ENCODE measurements at regions not wholly inside any gene's neighbourhood (a gene's known extent, or its start where the extent isn't known, plus 50 kb on each side); places are given as distances from the start of the nearest gene placed in this dataset.

DNA sequence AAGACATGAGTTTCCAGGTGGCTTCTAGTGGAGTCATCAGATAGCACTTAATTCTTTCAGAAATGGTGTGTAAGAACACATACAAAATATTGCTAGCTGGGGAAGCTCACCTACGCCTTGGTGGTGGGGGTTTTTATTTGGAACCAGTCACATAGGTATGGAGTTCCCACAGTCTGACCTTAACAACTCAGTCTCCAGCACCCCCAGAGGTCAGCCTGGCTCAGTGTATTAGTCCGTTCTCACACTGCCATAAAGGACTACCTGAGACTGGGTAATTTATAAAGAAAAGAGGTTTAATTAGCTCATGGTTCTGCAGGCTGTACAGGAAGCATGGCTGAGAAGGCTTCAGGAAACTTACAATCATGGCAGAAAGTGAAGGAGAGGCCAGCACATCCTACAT lies 317.5 kb upstream of the ZC3H12C start:
- WGBS (ENCODE audit: low lambda C conversion rate): 0% methylated on average over 2 of the region's 2 CpGs
- Histone ChIP-seq H4K20me1 (ENCODE audit: insufficient read depth, low read length) (no peaks in the 10 kb centered on the region), H3K4me2 (ENCODE audit: low read depth, low read length) (no peak overlapping the region), H3K27ac (ENCODE audit: extremely low read length, insufficient read depth, low read length) (no peak overlapping the region), H3K36me3 (replicated peaks in 1 of 2; ENCODE audit: control insufficient read depth in 1 of 2, insufficient read depth in 2 of 2, low read length in 2 of 2) (no peaks in the 10 kb centered on the region), H3K4me1 (ENCODE audit: insufficient read depth, low read length) (no peaks in the 10 kb centered on the region), H3K79me2 (ENCODE audit: insufficient read depth, low read length) (no peaks in the 10 kb centered on the region), H3K27me3 (ENCODE audit: control insufficient read depth in 1 of 2, insufficient read depth in 2 of 2, low read length in 2 of 2) (0 out of 5 replicates have a peak, but pooled peaks cover 0 to 3% of the 10 kb centered on the region in 2 experiments), H3K4me3 (replicated peaks in 1 of 3; ENCODE audit: insufficient read depth in 1 of 3, low read depth in 2 of 3, low read length in 3 of 3) (no peak overlapping the region), H2AFZ (ENCODE audit: low read length) (no peak overlapping the region), H3K9ac (ENCODE audit: insufficient read depth, low read depth, low read length) (no peak overlapping the region), H3K9me3 (ENCODE audit: low read length) (no peaks in the 10 kb centered on the region)
- no TSS peak for BruUV-seq (replicated peaks)
- POLR2A ChIA-PET: no interaction called here
- intact Hi-C loops (cut with micrococcal nuclease; ENCODE audit: unreplicated experiment) (no loop called here), in situ Hi-C loops (cut with HindIII; ENCODE audit: extremely low pct_ligation_motif_present, low pct_unique_long_range_greater_than_20kb) (no loop called here)
- CTCF ChIA-PET (ENCODE audit: low intra/inter-chr PET ratio, low total read pairs): no interaction called here
- DNase-seq (ENCODE audit: low spot score) (no peak), FAIRE-seq (no peak), ATAC-seq (no peak)
- no peak for TF ChIP-seq ZNF432 (CRISPR knock-in tag; IDR thresholded peaks at IDR 0.05; ENCODE audit: borderline replicate concordance)
- no peak for TF ChIP-seq ZNF550 (CRISPR knock-in tag; IDR thresholded peaks at IDR 0.05; ENCODE audit: borderline replicate concordance)
- TF ChIP-seq ZNF766 (CRISPR knock-in tag; IDR thresholded peaks at IDR 0.05; ENCODE audit: borderline replicate concordance): no peak
- no peak for TF ChIP-seq RARG (CRISPR knock-in tag; IDR thresholded peaks at IDR 0.05; ENCODE audit: low read depth)
- TF ChIP-seq JUND (CRISPR knock-in tag; IDR thresholded peaks at IDR 0.05): no peak
- TF ChIP-seq ZBTB38 (CRISPR knock-in tag; IDR thresholded peaks at IDR 0.05): no peak
- TF ChIP-seq NFIC (IDR thresholded peaks at IDR 0.05; ENCODE audit: low read length): no peak
- no peak for TF ChIP-seq ZNF260 (CRISPR knock-in tag; IDR thresholded peaks at IDR 0.05; ENCODE audit: borderline replicate concordance, low read depth)
- TF ChIP-seq SOX6 (IDR thresholded peaks at IDR 0.05): no peak
- no peak for TF ChIP-seq SOX6 (CRISPR knock-in tag; IDR thresholded peaks at IDR 0.05)
- no peak for TF ChIP-seq IRF9 (CRISPR knock-in tag; IDR thresholded peaks at IDR 0.05; ENCODE audit: borderline replicate concordance)
- TF ChIP-seq ZBTB40 (IDR thresholded peaks at IDR 0.05): no peak
- no peak for TF ChIP-seq ZBTB40 (CRISPR knock-in tag; IDR thresholded peaks at IDR 0.05)

All from HepG2 (cell line).